GM04504 (cell line): ENCODE measurements at regions not wholly inside any gene's neighbourhood (a gene's known extent, or its start where the extent isn't known, plus 50 kb on each side); places are given as distances from the start of the nearest gene placed in this dataset.

Experiments
- DNase-seq: peaks from one replicate; pipeline ENCODE4 v3.0.0-alpha.2; 2012; ENCODE audit warnings: low read depth

DNA sequence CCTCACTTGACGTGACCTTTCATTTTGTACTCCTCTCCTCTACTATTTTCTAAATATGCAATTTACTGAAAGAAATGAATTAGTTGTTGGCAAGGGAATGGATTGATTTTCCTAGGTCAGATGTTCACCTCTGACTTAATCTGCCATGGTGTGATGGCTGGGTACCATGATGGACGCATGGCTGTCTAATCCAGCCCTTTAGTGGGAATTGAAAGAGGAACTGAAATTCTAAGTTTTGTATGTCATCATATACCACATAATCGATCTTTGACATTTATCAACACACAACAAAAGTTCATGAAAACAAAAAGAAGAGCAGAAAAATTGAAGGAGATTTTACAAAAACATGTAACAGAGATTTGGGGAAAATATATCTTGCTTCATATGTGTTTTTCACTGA, 331.3 kb upstream of the SNX7 start:
- no peak for DNase-seq

- DNase-seq = no peak
Observed at GRCh38 chr1:98328855-98329254, 332.7 kb upstream of the SNX7 start.

GRCh38 chr1:98327220-98327861, 334.2 kb upstream of the SNX7 start:
- no peak for DNase-seq

DNA sequence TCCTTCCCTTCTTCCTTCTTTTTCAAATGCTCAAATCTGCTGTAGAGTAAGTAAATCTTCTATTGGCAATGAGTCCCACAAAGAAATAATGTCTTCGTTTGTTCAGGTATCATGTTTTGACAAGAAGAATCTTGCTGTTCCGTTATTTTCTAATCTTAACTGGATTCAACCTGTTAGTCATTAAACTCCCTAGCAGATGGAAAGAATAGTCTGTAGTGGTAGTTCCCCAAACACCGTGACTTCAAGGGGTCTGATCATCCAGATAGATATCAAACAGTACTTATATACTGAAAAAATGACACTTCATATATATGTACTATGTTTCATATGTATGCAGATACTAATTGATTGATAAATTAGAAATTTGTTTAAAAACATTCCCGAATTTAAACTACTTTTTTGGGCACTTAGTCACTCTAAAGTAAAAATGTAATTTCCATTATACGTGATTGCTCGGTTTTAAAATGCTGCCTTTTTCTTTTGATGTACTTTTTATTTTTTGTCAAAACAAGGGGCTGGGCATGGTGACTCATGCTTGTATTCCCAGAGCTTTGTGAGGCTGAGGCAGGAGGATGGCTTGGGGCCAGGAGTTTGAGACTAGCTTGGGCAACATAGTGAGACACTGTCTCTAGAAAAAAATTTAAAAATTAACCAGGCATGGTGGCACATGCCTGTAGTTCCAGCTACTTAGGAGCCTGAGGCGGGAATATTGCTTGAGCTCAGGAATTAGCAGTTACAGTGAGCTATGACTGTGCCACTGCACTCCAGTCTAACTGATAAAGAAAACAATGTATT, 335.7 kb upstream of the SNX7 start:
- peak; percentile 71 for DNase-seq

DNA sequence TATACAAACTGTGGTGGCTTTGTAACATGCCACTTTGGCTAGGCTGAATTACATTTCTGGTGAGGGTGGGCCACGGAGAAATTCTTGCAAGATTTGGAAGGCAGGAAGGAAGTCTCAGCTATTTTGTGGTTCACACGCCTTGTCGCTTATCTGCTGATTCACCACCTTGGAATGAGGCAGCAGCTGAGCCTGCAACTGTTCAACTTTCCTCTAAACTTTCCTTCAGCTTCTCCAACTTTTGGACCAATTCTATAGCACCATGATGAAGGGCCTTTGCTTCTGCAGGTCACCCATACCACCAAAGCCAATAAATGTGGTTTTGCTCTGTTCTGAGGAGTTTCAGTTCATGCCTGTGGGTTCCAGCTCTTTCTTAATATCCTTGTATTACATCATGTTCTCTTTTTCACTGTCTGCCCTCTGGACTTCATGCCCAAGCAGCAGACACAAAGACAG, 337.6 kb upstream of the SNX7 start:
- peak; percentile 79 for DNase-seq

DNA sequence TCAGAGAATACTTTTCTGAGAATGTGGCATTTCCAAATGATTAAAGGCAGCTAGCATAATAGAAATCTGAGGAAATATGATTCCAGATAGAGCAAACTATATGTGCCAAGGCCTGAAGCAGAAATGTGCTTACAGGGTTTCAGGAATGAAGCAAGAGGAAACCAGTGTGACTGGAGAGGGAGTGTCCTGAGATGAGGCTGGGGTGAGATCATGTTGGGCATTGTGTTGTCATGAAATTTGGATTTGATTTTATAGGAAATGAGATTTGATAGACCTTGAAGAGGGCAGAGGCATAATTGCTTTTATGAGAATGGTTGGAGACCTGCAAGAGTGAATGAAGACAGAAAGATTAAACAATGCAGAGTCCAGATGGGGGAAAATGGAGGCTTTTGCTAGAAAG, 338.1 kb upstream of the SNX7 start:
- DNase-seq = peak; percentile 61

- no peak for DNase-seq
Observed at GRCh38 chr1:98322966-98323365, 338.6 kb upstream of the SNX7 start.

DNA sequence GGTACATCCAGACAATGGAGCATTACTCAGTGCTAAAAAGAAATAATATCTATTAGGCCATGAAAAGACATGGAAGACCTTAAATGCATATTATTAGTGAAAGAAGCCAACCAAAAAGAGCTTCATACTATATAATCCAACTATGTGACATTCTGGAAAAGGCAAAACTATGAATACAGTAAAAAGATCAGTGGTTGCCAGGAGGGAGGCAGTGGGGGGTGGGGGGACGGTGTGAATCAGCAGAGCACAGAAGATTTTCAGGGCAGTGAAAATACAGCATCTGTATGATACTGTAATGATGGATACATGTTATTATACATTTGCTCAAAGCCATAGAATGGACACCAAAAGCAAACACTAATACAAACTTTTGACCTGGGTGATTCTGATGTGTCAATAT, 339.4 kb upstream of the SNX7 start:
- DNase-seq = no peak

DNA sequence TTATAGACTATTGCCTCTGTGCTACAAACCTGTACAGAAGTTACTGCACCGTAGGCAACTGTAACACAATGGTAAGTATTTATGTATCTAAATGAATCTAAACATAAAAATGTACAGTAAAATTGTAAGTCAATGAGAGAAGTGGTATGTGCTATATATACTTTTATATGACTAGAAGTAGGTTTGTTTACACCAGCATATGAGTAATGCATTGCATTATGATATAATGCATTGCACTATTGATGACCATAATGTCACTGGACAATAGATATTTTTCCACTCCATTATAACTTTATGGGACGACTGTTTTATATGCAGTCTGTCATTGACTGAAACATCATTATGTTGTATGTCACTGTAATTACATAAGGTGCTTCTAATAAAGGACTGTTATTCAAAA, 340.3 kb upstream of the SNX7 start:
- no peak for DNase-seq

DNA sequence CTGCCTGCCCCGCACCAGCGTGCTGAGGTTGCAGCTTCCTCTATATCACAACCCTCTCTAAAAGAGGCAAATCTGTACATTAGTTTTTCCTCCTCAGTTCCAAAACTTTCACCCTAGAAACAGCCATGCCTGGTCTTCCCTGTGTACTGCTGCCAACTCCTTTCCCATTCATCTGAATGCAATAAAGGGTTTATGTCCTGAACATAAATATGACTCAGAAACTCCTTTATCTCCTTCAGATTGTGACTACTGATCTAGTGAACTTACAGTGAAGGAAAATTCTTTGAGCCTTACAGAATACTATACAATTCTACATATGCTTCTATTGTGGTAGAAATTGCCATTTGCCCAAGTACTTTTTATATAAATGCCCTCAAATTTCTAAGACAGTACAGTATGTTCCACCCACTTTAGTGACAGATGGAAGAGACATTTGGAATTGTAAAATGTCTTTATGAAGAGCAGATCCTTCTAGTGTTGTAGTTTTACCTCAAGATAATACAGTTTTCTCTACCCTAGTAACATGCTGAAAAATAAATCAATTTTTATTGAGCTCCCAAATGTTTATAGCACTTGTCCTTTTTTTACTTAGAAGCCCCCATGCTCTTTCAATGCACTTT, 345.1 kb upstream of the SNX7 start:
- peak; percentile 25 for DNase-seq

- DNase-seq = peak; percentile 63
Observed at GRCh38 chr1:98315309-98315708, 346.2 kb upstream of the SNX7 start.

GRCh38 chr1:98314601-98315000, 346.9 kb upstream of the SNX7 start:
- no peak for DNase-seq

GRCh38 chr1:98306517-98307089, 354.9 kb upstream of the SNX7 start:
- no peak for DNase-seq

DNA sequence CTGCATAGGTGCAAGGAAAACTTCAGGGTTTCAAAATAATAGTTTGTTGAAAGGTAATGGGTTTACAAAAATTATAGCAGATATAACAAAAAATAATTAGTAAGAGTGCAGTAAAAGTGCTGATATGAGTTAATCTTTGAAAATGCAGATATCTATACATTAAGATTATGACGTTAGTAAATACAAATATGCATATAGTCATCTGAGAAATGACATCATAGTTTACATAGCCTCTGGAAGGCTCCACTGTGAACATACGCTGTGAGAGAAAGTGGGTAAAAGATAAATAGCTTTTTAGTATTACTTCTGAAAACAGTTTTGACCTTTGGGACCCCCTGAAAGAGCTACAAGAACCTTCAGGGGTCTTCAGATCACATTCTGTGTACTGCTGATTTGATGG, 356.2 kb upstream of the SNX7 start:
- DNase-seq = no peak

- no peak for DNase-seq
Observed at GRCh38 chr1:98304888-98305287, 356.6 kb upstream of the SNX7 start.

DNA sequence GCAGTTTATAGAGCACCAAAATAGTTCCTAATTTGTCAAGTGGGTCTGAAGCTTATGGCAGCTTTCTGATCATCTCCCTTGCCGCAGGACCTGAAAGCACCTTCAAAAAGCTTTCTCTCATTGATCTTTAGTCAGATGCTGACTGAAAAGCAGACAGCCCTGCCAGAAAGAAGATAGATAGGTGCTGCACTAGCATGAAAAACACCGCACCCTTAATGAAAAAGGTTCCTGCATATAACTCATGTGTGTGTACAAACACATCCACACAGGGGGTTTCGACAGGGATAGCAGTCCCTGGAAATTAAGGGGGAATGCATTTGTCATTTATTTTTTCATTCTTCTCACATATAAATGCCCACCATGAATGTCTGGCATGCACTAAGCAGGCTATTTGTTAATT, 361.7 kb upstream of the SNX7 start:
- no peak for DNase-seq

DNA sequence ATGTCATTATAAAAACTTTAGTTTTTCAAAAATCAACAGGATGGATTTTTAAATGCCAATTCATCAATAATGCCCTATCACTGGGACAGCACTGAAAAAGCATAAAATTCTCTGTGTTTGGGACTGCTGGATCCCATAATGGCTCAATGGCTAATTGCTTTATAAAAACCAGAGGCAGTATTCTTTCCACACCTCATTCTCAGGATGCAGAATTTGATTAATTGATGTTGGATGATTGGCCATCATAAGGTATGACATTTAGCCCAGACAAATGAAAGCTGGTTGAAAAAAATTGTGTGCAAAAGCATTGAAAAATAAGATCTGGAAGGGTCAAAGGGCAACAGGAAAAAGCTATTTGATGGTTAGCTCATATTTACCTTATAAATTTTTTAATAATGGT, 362.2 kb upstream of the SNX7 start:
- DNase-seq = no peak

- no peak for DNase-seq
Observed at GRCh38 chr1:98298319-98298718, 363.2 kb upstream of the SNX7 start.

DNA sequence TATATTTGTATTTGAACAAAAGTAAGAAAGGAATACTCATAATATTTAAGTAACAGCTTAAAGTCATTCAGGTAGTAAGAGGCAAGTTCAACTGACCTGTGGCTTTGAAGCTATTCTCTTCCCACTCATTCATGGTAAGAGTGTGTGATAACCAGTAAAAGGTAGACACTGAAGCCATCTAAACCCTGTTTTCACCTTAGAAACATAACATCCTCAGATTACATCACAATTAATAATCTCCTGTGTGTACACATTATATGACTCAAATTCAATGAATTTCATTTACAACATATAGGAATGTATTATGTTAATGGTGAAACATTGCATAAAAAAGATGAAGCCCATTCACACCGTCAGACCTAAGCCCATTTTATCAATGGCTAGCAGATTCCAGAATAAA, 364.8 kb upstream of the SNX7 start:
- DNase-seq = no peak

DNA sequence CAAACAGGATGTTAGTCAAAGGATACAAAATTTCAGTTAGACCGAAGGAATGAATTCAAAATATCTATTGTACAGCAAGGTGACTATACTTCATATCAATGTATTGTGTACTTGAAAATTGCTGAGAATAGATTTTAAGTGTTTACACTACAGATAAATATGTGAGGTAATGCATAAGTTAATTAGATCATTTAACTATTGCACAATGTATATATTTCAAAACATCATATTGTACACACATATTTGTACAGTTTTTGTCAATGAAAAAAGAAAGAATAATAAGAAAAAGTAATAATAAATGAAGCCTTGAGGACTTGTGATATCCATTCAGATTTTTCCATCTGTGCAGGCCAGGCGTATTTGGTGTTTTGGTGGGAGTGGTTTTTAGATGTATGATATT, 367.4 kb upstream of the SNX7 start:
- no peak for DNase-seq

- no peak for DNase-seq
Observed at GRCh38 chr1:98292994-98293393, 368.5 kb upstream of the SNX7 start.

- DNase-seq = no peak
Observed at GRCh38 chr1:98289311-98289710, 368.5 kb upstream of the DPYD start.

- no peak for DNase-seq
Observed at GRCh38 chr1:98288494-98288893, 367.7 kb upstream of the DPYD start.
